Thyroid gland (tissue), 4 donors: ENCODE measurements at regions not wholly inside any gene's neighbourhood (a gene's known extent, or its start where the extent isn't known, plus 50 kb on each side); places are given as distances from the start of the nearest gene placed in this dataset.

Experiments used
- CTCF ChIP-seq, 6 experiments: fragments of 200-600 bp in 3 of 6; fragments of 450-650 bp in 3 of 6; sonication (generic) in 3 of 6; IDR thresholded peaks; one replicate each; pipeline ENCODE4 v1.5.1; 2016 to 2019; ENCODE audit warnings: antibody characterized with exemption in 6 of 6, mild to moderate bottlenecking in 2 of 6, inconsistent platforms in 1 of 6, moderate library complexity in 1 of 6
- POLR2A ChIP-seq, 2 donors: fragments of 450-650 bp; IDR thresholded peaks; one replicate each; pipeline ENCODE4 v1.6.1; 2017; ENCODE audit warnings: antibody characterized with exemption in 2 of 2, mild to moderate bottlenecking in 2 of 2, moderate library complexity in 1 of 2

GRCh38 chr1:81702903-81703302 lies 97.8 kb upstream of the ADGRL2 start:
- TF ChIP-seq POLR2A (IDR thresholded peaks at IDR 0.05) (no peak), CTCF (IDR thresholded peaks at IDR 0.05) (no peak)
